ENCODE measurements at regions not wholly inside any gene's neighbourhood (a gene's known extent, or its start where the extent isn't known, plus 50 kb on each side); places are given as distances from the start of the nearest gene placed in this dataset.

- TF ChIP-seq POLR2A (IDR thresholded peaks at IDR 0.05; ENCODE audit: low read depth, low read length), result no peak
- TF ChIP-seq POLR2AphosphoS5 (IDR thresholded peaks at IDR 0.05; ENCODE audit: low read depth, low read length), result no peak
- TF ChIP-seq TAF1 (IDR thresholded peaks at IDR 0.05; ENCODE audit: borderline replicate concordance, low read depth, low read length), result no peak
Measured at GRCh38 chr3:150251187-150252062, 156.7 kb upstream of the TSC22D2 start.

Data from GM12892 (cell line).